OCI-M1 (cell line): ENCODE measurements at regions not wholly inside any gene's neighbourhood (a gene's known extent, or its start where the extent isn't known, plus 50 kb on each side); places are given as distances from the start of the nearest gene placed in this dataset.

Experiments
- DNase-seq: peaks from one replicate; lab custom pipeline; 2025; lab: John Stamatoyannopoulos, UW

- no peak for DNase-seq
Measured at GRCh38 chr15:93424131-93424530, 335.1 kb upstream of the RGMA start.

DNA sequence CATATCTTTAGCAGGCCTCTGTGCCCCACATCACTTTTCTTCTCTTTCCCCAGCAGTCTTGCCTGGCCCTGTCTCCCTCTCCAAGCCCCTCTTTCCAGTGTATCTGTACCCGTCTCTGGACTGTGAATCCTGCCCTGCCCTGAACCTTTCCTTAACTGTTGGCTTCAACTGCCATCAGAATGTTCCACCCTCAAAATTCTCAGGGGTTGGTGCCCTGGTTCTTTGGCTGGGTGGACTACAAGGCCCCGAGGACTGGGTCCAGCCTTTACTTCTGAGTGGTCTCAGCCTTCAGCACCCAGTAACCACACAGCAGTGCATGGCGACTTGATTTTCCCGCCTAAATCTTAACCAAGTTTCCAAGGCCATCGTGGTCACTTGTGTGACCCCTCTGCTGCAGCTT lies 333.5 kb upstream of the RGMA start:
- no peak for DNase-seq

- DNase-seq = no peak
Measured at GRCh38 chr15:93420477-93420876, 331.5 kb upstream of the RGMA start.

- no peak for DNase-seq
Measured at GRCh38 chr15:93420050-93420452, 331.0 kb upstream of the RGMA start.

DNA sequence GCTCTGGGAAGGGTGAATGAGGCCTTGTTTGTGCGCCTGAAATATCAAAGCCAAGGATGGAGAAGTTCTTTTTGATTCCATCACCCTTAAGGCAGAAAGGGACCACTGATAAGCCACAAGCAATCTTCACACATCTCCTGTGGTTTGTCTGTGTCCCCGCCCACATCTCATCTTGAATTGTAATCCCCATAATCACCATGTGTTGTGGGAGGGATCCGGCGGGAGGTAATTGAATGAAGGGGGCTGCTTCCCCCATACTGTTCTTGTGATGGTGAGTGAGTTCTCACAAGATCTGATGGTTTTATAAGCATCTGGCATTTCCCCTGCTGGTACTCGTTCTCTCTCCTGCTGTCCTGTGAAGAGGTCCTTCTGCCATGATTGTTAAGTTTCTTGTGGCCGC lies 329.6 kb upstream of the RGMA start:
- no peak for DNase-seq

DNA sequence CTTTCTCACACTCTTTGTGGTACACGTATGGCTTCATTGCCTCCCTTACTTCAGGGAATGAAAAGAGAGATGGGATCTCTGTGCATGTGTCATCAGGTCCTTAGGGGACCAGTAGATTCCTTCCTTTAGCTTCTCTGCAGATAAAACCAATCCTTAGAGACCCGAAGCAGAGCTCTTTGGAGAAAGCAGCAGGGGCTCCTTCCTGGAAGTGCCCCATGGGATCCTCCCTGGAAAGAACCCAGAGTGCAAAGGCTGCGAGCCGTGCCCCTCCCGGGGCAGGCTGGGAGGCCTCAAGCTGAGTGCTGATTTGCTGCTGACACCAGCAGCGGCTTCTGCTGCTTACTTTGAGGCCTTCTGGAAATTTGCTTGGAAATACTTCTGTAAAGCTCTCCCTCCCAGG lies 328.6 kb upstream of the RGMA start:
- DNase-seq = no peak

DNA sequence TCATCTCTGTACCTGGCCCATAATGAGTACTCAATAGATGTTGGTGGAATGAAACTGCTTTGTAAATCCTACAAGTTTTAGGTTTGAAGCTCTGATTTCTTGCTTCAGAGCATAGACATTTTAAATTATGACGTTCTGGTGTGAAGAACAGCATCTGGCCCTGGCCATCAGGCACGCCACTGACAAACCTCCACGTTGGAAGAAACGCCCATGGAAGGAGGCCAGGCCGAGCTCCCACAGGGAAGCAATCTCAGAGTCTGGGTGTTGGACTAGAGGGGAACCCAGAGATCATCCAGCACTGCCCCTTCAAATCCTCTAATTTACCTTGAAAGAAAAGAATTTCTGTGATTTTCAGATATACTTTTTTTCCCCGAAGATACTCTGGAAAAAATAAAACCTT lies 328.1 kb upstream of the RGMA start:
- DNase-seq = no peak

DNA sequence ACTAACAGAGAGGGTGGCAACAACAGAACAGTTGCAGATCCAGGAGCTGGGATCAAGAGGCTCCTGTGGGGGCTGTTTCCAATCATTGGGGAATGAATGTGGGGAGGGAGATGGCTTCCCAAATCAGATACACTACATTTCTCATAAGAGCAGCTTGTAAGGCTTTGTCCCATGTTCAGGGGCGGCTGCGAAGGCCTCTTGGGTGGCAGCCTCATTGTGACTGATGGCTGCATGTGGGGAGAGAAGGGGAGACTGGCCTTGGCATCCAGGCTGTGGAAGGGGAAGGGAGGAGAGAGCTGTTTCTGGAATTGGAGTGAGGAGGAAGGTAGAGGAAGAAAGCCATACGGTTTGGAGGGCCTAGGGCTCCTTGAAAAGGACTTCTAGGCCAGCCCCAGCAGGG lies 326.6 kb upstream of the RGMA start:
- no peak for DNase-seq

DNA sequence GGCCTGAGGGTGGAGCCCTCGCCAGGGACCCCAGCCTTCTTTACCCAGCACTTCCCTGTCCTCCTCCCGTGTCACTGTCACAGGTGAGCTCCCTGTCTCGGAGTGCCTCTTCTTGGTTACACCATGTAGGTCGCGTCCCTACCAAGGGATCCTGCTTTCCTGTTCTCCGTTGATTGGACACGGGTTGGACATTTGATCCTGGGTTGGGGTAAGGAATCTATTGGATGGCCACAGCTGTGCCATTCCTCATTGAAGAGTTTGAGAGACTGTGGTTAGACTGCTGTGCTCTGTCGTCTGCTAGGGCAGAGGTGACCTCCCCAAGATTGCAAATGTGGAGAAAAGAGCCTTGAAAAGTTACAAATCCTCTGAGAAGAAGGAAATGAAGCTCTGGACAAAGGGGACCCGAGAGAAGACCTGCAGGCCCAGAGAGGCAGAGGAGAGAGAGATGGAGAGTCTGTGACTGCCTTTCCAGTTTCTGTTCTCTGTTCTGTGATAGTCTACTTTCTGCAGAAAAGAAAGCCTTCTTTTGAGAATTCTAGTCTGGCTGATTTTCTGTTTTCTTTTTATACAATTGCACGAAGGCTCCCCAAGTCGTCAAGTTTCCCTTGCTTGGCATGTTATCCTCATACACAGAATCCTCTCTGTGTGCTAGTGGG lies 325.7 kb upstream of the RGMA start:
- DNase-seq = no peak

GRCh38 chr15:93413745-93414144 lies 324.7 kb upstream of the RGMA start:
- DNase-seq = no peak

- no peak for DNase-seq
Measured at GRCh38 chr15:93399121-93399520, 310.1 kb upstream of the RGMA start.

DNA sequence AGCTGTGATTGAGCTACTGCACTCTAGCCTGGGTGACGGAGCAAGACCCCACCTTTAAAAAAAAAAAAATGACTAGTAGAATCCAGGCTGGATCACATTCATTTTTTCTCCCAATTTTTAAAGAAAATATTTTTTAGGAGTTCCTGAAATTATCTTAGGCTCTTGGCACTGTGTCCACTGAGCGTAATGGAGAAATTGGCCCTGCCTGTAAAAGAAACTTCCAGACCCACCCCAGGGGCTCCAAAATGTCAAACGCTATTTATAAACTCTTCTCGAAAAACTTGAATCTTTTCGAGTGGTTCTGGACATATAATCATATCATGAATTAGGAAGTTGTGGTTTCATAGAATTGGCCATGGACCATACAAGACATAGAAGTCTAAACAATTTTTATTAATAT lies 300.2 kb upstream of the RGMA start:
- DNase-seq = no peak

DNA sequence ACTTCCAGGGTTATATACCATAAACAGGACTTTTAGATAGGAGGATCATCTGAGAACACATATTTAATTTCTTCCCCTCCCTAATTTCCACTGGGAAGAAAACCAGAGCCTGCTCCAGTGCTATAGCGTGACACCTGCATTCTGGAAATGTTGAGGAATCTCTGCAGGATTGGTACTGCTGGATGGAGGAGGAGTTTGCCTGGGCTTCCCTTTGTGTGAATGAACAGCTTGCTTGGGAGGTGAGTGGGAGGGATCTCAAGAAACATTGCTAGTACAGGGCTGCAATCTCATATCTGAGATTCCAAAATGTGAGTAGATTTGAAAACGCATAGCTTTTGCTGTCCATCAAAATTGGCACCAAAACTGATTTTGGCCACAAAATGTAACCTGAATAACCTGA lies 295.9 kb upstream of the RGMA start:
- DNase-seq = no peak

- DNase-seq = no peak
Measured at GRCh38 chr15:93382200-93382820, 293.3 kb upstream of the RGMA start.

GRCh38 chr15:93378558-93378957 lies 289.5 kb upstream of the RGMA start:
- no peak for DNase-seq

DNA sequence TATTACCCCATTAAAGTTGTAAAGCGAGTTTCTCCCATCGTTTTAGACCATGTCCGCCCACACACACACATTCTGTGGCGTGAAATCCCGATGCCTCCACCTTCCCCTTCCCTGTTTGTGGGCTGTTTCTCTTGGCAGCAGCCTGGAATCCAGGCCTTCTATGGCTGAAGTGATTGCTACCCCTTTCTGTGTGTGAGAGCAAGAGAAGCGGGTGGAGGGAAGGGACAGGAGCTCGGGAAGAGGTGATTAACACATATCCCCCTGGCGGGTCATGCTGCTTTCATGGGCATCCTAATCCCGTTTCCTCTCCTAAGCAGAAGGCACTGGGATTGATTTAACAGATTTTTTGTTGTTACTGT lies 283.8 kb upstream of the RGMA start:
- no peak for DNase-seq

DNA sequence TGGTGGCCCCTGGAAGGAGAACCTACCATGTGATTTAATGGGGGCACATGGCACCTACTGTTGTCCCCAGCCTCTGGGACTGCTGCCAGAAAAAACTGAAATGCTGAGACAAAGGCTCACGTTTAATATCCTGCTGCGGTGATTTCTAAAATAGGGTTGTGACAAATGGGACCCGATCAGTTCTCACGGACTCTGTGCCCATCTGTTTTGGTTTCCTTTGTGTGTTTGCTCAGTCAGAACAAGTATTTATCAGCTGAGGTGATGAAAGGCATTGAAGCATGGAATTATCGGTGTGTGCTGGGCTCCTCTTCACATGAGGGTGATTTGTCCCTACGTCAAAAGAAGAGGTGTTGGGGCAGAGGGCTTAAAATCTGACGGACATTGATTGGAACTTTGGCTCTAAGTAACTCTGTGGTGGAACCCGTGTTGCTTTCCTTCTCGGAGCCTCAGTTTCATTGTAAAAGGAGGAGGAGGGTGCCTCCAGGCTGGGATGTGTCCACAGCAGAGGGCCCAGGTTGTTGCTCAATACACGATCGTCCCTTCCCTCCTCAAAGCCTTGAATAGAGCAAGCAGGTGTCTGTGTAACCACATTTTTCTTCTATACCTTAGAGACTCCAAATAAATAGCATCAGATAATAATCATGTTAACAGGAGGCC lies 283.3 kb upstream of the RGMA start:
- DNase-seq = no peak

GRCh38 chr15:93366387-93367100 lies 277.5 kb upstream of the RGMA start:
- DNase-seq = no peak

- DNase-seq = no peak
Measured at GRCh38 chr15:93362821-93363220, 273.8 kb upstream of the RGMA start.

DNA sequence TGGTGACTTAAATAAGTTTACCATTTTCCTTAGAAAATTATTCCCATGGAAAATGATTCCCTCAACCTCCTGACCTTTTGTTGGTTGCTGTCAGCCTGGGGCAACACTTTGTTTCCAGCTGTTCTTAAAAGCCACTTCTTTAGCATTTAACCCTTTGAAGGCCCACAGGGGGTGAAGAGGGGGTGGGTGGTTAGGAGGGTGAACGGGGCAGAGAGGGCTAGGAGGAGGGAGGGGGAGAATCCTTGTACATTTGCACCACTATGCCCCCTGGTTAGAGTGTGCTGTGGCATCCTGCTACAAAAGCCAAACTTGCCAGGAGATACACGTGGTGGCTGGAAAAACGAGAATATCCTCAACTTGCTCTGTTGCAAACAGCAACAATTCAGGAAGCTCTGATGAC lies 273.2 kb upstream of the RGMA start:
- DNase-seq = no peak

GRCh38 chr15:93361703-93362102 lies 272.7 kb upstream of the RGMA start:
- no peak for DNase-seq

DNA sequence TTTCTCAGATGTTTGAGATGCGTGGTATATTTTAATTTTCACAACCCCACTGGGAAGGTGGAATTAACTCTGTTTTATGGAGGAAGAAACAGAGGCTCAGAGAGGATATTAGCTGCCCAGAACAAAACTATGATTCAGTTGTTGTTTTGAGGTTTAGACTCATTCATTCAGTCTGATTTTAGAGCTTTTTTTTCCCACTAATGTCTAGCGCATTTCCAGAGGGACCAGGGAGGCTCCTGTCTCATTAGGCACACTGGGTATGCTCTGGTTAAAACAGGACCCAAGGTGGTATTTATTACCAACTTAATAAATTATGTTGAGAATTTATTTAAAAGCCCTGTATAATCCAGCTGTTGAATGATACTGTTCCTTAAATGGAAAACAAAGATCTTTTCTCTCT lies 272.0 kb upstream of the RGMA start:
- no peak for DNase-seq

DNA sequence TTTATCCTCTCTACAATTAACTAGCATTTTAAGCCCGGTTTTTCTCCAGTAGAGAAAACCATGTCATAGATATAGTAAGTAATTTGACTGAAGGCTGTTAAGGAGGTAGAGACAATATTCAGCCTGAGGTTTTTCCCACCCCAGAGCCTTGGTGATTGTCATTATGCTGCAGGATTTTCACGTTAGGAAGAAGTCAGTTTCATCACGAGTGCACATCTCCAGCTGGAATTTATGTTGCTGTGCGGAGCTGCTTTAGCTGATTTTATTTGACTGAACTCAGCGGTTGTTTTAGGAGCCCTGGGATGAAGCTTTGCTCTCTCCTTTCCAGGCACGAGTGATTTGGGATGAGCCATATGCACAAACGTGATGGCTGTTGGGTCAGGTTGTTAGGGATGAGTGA lies 271.3 kb upstream of the RGMA start:
- DNase-seq = no peak
